SU-DHL-6 (cell line): ENCODE measurements at regions not wholly inside any gene's neighbourhood (a gene's known extent, or its start where the extent isn't known, plus 50 kb on each side); places are given as distances from the start of the nearest gene placed in this dataset.

ENCODE experiments used
- H2AFZ ChIP-seq: fragments of 200-600 bp; sonication (generic); 2 replicates; pipeline ENCODE4 v1.6.1; 2014; ENCODE audit warnings: low read depth, mild to moderate bottlenecking, moderate library complexity, mixed read lengths, antibody characterized with exemption, low read length; ENCODE audit not compliant: severe bottlenecking
- H3F3A ChIP-seq: fragments of 200-600 bp; shearing (Covaris generic); 2 replicates; pipeline ENCODE4 v1.6.0; 2016; ENCODE audit warnings: antibody characterized with exemption, mild to moderate bottlenecking; ENCODE audit not compliant: insufficient read depth
- H3K27ac ChIP-seq: fragments of 200-600 bp; sonication (generic); 2 replicates; pipeline ENCODE4 v1.5.1; 2016; ENCODE audit warnings: low read depth, mild to moderate bottlenecking, low read length, moderate library complexity, mixed read lengths
- H3K27me3 ChIP-seq: fragments of 200-600 bp; sonication (generic), shearing (Covaris generic); 2 replicates; pipeline ENCODE4 v1.6.0; 2014; ENCODE audit warnings: mild to moderate bottlenecking, low read length
- H3K36me3 ChIP-seq: fragments of 200-600 bp; sonication (generic); 2 replicates; pipeline ENCODE4 v1.6.1; 2014; ENCODE audit warnings: mild to moderate bottlenecking, low read length, mixed read lengths
- H3K4me2 ChIP-seq: fragments of 300-600, 200-600 bp; shearing (Covaris generic), sonication (generic); 2 replicates; pipeline ENCODE4 v1.6.0; 2014; ENCODE audit warnings: low read length, low read depth, mild to moderate bottlenecking; ENCODE audit not compliant: poor library complexity, severe bottlenecking
- H3K4me3 ChIP-seq: fragments of 200-600 bp; sonication (generic); 2 replicates; pipeline ENCODE4 v1.5.1; 2014; ENCODE audit warnings: antibody characterized with exemption, low read length, mild to moderate bottlenecking, mixed read lengths; ENCODE audit not compliant: insufficient read depth, poor library complexity, severe bottlenecking
- H3K79me2 ChIP-seq: fragments of 200-600 bp; sonication (generic); 2 replicates; pipeline ENCODE4 v1.6.1; 2014; ENCODE audit warnings: mild to moderate bottlenecking, low read length, moderate library complexity; ENCODE audit not compliant: insufficient read depth
- H3K9ac ChIP-seq: fragments of 200-600 bp; sonication (generic); 2 replicates; pipeline ENCODE4 v1.7.0; 2014; ENCODE audit warnings: mild to moderate bottlenecking, low read length
- H3K9me2 ChIP-seq: fragments of 200-600 bp; sonication (generic); replicated peaks from 2 replicates; pipeline ENCODE4 v1.6.1; 2014; ENCODE audit warnings: low read length; ENCODE audit not compliant: insufficient read depth
- H3K9me3 ChIP-seq: fragments of 200-600 bp; sonication (generic); 2 replicates; pipeline ENCODE4 v1.6.1; 2014; ENCODE audit warnings: low read length, mixed read lengths; ENCODE audit not compliant: insufficient read depth
- H4K20me1 ChIP-seq: fragments of 200-600 bp; sonication (generic); 2 replicates; pipeline ENCODE4 v1.6.1; 2014; ENCODE audit warnings: low read depth, mild to moderate bottlenecking, antibody characterized with exemption, low read length, moderate library complexity, mixed read lengths
- CTCF ChIP-seq: fragments of 200-600 bp; sonication (generic); IDR thresholded peaks from one replicate; pipeline ENCODE4 v1.5.1; 2017; ENCODE audit warnings: antibody characterized with exemption, mild to moderate bottlenecking, low read length, moderate library complexity; ENCODE audit not compliant: insufficient read depth, poor library complexity, severe bottlenecking
- EZH2phosphoT487 ChIP-seq: fragments of 200-600 bp; sonication (generic), shearing (Covaris generic); conservative IDR thresholded peaks from 2 replicates; pipeline ENCODE4 v1.6.1; 2018; ENCODE audit warnings: mild to moderate bottlenecking, antibody characterized with exemption, low read length, moderate library complexity, mixed read lengths

- H3K27ac ChIP-seq: no peak overlapping the region
- no peaks in the 10 kb centered on the region for H3K36me3 ChIP-seq
- no peak overlapping the region for H3K9ac ChIP-seq
- no peaks in the 10 kb centered on the region for H3K79me2 ChIP-seq
- no peaks in the 10 kb centered on the region; the same call in 1 of the 2 replicates for H3K9me3 ChIP-seq
- H3K4me2 ChIP-seq: no peak overlapping the region
- H4K20me1 ChIP-seq: no peaks in the 10 kb centered on the region
- no peak overlapping the region for H3K4me3 ChIP-seq
- no peak overlapping the region for H2AFZ ChIP-seq
- H3F3A ChIP-seq: no peaks in the 10 kb centered on the region
- TF ChIP-seq EZH2phosphoT487: no peak
- no peak for TF ChIP-seq CTCF
- no peaks in the 10 kb centered on the region for H3K27me3 ChIP-seq
- no peaks in the 10 kb centered on the region for H3K9me2 ChIP-seq
These were observed 547.7 kb upstream of the ZEB2 start for GRCh38 chr2:145067549-145068030.

GRCh38 chr2:145066856-145067548, 547.1 kb upstream of the ZEB2 start:
- Histone ChIP-seq H3F3A (no peaks in the 10 kb centered on the region), H2AFZ (no peak overlapping the region), H3K4me3 (no peak overlapping the region)

GRCh38 chr2:145066151-145066661, 546.3 kb upstream of the ZEB2 start:
- H2AFZ ChIP-seq: no peak overlapping the region
- H3K9ac ChIP-seq: no peak overlapping the region
- no peaks in the 10 kb centered on the region; the same call in 1 of the 2 replicates for H3K9me3 ChIP-seq
- no peak overlapping the region for H3K4me2 ChIP-seq
- no peak overlapping the region for H3K27ac ChIP-seq
- H3K9me2 ChIP-seq: no peaks in the 10 kb centered on the region
- no peak overlapping the region for H3K4me3 ChIP-seq
- H3K27me3 ChIP-seq: no peaks in the 10 kb centered on the region
- H3F3A ChIP-seq: no peaks in the 10 kb centered on the region
- H4K20me1 ChIP-seq: no peaks in the 10 kb centered on the region
- TF ChIP-seq CTCF (no peak), EZH2phosphoT487 (no peak)
- H3K79me2 ChIP-seq: no peaks in the 10 kb centered on the region
- no peaks in the 10 kb centered on the region for H3K36me3 ChIP-seq

More at GRCh38 chr2:145066856-145067548, 547.1 kb upstream of the ZEB2 start:
- no peaks in the 10 kb centered on the region; the same call in 1 of the 2 replicates for H3K9me3 ChIP-seq
- H3K79me2 ChIP-seq: no peaks in the 10 kb centered on the region
- H4K20me1 ChIP-seq: no peaks in the 10 kb centered on the region
- H3K4me2 ChIP-seq: no peak overlapping the region
- no peaks in the 10 kb centered on the region for H3K27me3 ChIP-seq
- H3K9me2 ChIP-seq: no peaks in the 10 kb centered on the region
- H3K9ac ChIP-seq: no peak overlapping the region
- no peak overlapping the region for H3K27ac ChIP-seq
- no peaks in the 10 kb centered on the region for H3K36me3 ChIP-seq
- TF ChIP-seq CTCF: no peak
- no peak for TF ChIP-seq EZH2phosphoT487
